ENCODE measurements at regions not wholly inside any gene's neighbourhood (a gene's known extent, or its start where the extent isn't known, plus 50 kb on each side); places are given as distances from the start of the nearest gene placed in this dataset.

DNA sequence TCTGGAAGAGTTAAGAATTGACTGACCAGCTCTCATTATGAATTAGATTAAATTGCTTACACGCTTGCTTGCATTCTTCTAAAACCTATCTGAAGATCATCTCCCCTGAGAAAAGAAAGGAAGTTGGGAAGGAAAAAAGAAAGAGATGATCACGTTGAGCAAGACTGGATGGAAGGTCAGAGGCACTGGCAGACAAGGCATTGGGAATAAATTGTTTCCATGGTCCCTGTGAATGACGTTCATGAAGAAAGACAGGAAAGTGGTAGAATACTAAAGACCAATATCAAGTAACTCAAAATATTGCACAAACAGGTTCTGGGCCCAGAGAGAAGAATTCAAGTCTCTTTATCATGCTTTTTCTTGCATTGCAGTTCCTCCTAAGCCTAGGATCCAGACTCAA lies 1045.4 kb upstream of the MAP3K7 start:
- no peak for DNase-seq (ENCODE audit: low read depth)
- H3K4me3 ChIP-seq (ENCODE audit: low read depth, low read length): no peak overlapping the region
- TF ChIP-seq, protein P1, sequence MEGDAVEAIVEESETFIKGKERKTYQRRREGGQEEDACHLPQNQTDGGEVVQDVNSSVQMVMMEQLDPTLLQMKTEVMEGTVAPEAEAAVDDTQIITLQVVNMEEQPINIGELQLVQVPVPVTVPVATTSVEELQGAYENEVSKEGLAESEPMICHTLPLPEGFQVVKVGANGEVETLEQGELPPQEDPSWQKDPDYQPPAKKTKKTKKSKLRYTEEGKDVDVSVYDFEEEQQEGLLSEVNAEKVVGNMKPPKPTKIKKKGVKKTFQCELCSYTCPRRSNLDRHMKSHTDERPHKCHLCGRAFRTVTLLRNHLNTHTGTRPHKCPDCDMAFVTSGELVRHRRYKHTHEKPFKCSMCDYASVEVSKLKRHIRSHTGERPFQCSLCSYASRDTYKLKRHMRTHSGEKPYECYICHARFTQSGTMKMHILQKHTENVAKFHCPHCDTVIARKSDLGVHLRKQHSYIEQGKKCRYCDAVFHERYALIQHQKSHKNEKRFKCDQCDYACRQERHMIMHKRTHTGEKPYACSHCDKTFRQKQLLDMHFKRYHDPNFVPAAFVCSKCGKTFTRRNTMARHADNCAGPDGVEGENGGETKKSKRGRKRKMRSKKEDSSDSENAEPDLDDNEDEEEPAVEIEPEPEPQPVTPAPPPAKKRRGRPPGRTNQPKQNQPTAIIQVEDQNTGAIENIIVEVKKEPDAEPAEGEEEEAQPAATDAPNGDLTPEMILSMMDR (conservative IDR thresholded peaks at IDR 0.05; ENCODE audit: low read depth, low read length): no peak

- H3K4me3 ChIP-seq (ENCODE audit: low read depth, low read length): no peak overlapping the region
- no peak for DNase-seq (ENCODE audit: low read depth)
- TF ChIP-seq, protein P1 (conservative IDR thresholded peaks at IDR 0.05; ENCODE audit: low read depth, low read length): no peak
Measured at GRCh38 chr6:91631227-91631626, 1044.4 kb upstream of the MAP3K7 start.

DNA sequence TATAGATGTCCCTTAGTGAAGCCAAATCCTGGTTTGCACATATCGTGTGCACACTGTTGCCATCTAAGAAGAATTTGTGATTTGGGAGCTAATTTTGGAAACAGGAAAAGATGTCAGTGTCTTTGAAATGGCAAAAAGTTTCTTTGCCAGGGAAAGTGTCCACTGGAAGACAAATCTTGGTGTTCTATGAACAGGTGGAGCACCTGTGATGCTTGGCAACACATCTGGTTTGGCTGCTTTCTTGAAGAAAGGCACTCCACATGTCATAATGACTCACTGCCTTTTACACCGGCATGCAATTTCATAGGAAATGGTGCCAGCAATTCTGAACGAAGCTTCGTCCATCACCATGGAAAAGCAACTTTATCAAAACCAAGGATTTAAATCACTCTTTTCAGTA lies 1040.0 kb upstream of the MAP3K7 start:
- TF ChIP-seq, protein P1 (conservative IDR thresholded peaks at IDR 0.05; ENCODE audit: low read depth, low read length): no peak
- H3K4me3 ChIP-seq (ENCODE audit: low read depth, low read length): no peak overlapping the region
- DNase-seq (ENCODE audit: low read depth): no peak

GRCh38 chr6:91613481-91613880 lies 1026.6 kb upstream of the MAP3K7 start:
- TF ChIP-seq, protein P1 (conservative IDR thresholded peaks at IDR 0.05; ENCODE audit: low read depth, low read length): no peak
- no peak for DNase-seq (ENCODE audit: low read depth)

GRCh38 chr6:91611190-91611589 lies 1024.3 kb upstream of the MAP3K7 start:
- H3K4me3 ChIP-seq (ENCODE audit: low read depth, low read length): no peak overlapping the region
- TF ChIP-seq, protein P1 (conservative IDR thresholded peaks at IDR 0.05; ENCODE audit: low read depth, low read length): no peak
- DNase-seq (ENCODE audit: low read depth): no peak

More at GRCh38 chr6:91613481-91613880, 1026.6 kb upstream of the MAP3K7 start:
- H3K4me3 ChIP-seq (ENCODE audit: low read depth, low read length): no peak overlapping the region

GRCh38 chr6:91608428-91608827 lies 1021.6 kb upstream of the MAP3K7 start:
- no peak overlapping the region for H3K4me3 ChIP-seq (ENCODE audit: low read depth, low read length)
- DNase-seq (ENCODE audit: low read depth): no peak
- TF ChIP-seq, protein P1 (conservative IDR thresholded peaks at IDR 0.05; ENCODE audit: low read depth, low read length): no peak

- H3K4me3 ChIP-seq (ENCODE audit: low read depth, low read length): no peak overlapping the region
- no peak for DNase-seq (ENCODE audit: low read depth)
- TF ChIP-seq, protein P1 (conservative IDR thresholded peaks at IDR 0.05; ENCODE audit: low read depth, low read length): no peak
Measured at GRCh38 chr6:91606148-91606901, 1019.5 kb upstream of the MAP3K7 start.

Measured in epithelial cell of proximal tubule (primary cell).